Activated CD8-positive, alpha-beta memory T cell treated with anti-CD3 and anti-CD28 coated beads, Interleukin-2, amount 50 U/mL, for 4 hours (primary cell): ENCODE measurements at regions not wholly inside any gene's neighbourhood (a gene's known extent, or its start where the extent isn't known, plus 50 kb on each side); places are given as distances from the start of the nearest gene placed in this dataset.
"Not testable (repeated sequence)": the region's sequence is repeated elsewhere in the genome, so short reads cannot be mapped to it uniquely, and the experiment has no call there.

ENCODE experiments used
- DNase-seq: peaks from one replicate; pipeline ENCODE4 v3.0.0-alpha.2; 2020

DNA sequence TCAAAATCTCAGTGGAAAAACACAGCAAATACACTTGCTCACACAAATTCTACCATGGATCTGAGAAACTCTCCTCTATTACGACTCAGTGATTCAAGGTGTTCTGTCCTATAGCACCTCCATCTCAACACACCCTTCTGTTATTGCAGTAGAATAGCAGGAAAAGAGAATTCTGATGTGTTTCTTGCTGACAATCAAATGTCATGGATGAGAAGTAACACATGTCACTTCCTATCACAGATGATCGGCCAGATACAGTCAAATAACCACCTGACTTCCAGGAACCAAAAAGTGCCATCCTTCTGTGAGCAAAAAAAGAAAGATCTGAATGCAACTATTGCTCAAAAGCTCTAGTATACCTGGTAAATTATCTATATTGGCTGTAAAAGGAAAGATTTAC, 734.2 kb upstream of the GBE1 start:
- DNase-seq, result no peak

DNA sequence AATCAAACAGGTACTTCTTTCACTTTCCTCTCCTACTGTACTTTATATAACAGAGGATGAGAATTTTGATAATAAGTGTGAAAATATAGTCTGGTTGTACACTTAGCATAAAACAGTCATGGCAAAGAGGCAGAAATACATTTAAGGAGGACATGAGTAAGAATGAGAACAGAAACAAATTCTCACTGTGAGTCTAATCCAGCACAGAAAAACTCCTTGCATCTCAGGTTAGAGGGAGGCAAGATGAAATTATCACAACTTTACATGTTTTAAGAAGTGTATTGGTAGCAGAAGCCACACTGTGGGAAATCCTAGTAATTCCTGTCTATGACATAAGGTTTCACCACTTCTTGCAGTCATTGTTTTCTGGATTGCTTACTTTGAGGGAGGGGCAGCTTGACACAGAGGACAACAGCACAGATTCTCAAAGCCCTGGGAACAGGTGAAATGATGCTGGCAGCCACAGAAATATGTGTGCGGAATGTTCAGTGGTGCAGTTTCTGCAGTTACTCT, 733.6 kb upstream of the GBE1 start:
- DNase-seq, result no peak

DNA sequence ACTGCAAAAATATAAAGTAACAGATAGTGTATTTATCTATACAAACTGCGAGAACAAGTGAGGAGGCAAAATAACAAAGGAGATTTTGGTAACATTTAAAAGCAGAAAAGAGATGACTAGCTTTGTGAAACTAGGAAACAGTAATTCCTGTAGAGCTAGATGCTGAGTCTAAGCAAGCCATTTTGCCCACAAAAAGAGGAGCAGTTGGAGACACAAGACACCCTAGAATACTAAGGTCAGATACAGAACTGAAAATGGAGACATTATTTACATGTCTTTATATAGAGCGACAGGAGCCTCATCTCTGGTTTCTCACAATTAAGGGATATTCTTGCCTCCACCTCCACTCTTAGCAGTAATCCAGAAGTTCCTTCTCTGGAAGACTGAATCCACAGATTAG, 732.4 kb upstream of the GBE1 start:
- no peak for DNase-seq

DNA sequence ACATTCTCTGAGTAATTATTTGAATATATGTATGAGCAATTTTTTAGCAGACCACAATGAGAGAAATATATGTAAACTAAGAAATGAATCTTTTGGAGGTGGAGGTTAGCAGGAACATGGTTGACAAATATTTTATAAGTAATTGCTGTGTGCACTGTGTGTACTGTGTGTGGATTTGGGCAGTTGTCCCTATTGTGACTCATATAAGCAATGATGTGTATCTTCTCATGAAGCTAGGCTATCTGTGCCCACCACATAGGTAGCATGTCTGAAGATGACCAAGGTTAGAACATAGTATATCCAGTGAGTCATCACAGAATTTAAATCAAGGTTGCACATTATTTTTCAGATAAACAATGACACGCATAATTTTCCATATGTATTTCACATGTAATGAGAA, 713.9 kb upstream of the GBE1 start:
- DNase-seq, result no peak

DNA sequence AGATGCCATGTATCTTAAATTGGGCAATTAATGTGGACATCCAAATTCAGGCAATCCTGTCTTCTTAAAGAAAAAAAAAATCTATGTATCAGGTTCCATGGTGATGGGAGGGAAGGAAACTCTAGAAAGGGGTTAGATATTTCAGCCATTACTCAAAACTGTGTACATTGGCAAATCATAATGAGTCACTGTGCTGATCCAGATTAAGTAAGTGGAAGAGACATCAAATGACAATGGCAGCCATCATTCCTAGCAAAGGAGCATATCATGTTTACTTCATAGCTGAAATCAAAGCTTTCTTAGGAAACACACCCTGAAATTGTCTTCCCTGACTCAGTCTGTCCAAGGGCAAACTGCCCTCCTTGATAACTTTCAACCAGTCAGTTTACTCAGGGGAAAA, 713.3 kb upstream of the GBE1 start:
- DNase-seq, result no peak

DNA sequence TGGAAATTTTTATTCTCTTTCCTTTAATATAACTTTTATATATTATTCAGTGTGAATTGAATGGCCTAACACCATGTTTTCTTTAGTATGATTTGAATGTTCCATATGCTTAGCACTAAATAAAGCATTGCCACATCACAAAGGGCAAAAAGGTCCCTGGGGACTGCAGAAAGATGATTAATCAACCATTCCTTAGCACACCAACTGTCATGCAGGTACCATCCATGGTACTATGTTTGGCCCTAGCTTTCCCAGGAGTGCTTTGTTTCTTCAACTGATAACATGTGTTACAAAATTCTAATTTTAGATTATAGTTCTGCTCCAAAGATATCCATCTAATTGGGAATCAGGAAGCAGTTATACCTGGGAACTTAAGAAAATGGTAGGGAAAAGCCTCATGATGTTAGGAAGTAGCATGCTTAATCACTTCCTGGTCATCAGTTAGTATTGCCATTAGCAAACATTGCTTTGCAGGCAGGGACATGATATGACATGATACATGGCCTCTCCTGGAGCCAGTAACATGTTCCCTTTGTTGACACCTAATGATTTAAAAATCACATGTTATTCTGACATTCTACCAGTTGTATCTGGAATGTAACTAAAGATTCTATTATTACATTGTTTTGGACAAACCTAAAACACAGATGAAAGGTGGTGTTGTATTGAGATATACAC, 712.6 kb upstream of the GBE1 start:
- DNase-seq, result no peak

DNA sequence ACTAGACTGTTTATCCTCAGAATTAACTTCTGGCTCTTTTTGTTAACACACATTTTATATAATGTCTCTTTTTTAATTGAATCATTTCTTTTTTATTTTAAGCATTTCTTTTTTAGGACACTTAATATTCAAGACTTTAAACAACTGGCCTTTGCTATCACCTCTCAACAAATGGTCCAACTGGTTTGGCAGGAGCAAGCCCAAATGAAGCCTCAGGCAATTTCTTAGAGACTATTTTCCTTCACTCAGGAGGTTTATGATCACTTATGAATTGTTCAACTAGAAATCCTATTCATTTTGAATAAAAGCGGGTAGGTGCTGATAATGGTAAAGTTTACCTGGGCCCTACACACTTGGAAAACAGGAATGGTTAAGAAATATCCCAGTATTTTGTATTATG, 705.6 kb upstream of the GBE1 start:
- no peak for DNase-seq

DNA sequence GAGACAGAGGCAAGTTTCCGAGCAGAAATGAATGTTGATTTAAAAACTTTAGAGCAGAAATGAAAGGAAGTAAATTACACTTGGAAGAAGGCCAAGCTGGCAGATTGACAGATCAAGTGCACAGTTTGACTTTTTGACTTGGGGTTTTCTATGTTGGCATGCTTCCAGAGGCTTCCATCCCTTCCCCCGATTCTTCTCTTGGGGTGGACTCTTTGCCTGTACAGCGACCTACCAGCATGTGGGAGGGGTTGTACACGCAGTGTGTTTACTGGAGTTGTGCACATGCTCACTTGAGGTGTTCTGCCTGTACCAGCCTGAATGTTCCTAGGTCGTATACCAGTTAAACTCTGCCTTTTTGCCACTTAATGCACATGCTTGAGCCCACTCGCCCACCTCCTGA, 701.5 kb upstream of the GBE1 start:
- no peak for DNase-seq

DNA sequence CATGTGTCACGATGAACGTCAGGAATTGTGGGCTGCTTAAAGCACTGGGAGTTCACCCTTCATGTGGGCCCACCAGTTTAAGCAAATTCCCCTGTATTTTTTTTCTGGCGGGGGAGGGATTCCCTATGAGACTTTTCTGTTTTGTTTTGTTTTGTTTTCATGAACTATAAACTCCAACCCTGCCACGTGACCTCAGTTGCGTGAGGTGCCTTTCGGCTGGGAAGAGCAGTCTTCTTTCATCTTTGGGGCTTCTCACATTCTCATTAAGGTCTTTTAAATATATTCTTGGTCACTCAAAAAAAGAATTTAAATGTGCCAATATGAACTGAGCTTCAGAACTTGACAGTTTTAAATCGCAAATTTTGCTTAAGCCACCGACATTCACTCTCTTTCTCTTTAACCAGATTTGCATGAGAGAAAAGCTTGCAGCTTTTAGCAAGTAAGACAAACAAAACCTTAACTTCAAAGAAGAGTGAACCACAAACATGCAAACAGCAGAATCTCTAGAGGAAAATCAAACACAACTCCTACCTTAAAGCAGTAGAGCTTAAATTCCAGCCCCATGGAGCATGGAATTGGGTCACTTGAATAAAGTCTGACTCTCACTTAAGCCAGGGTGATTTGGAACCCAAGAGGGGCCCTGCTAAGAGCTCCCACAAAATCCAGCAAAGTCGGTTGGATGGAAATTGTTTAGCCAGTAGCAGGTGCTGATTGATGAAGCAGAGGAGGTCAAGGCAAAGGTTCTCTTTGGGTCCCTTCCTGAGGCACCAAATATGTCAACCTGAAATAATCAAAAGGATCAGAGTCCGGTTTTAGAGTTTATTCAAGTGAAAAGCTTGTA, 699.8 kb upstream of the GBE1 start:
- no peak for DNase-seq

DNA sequence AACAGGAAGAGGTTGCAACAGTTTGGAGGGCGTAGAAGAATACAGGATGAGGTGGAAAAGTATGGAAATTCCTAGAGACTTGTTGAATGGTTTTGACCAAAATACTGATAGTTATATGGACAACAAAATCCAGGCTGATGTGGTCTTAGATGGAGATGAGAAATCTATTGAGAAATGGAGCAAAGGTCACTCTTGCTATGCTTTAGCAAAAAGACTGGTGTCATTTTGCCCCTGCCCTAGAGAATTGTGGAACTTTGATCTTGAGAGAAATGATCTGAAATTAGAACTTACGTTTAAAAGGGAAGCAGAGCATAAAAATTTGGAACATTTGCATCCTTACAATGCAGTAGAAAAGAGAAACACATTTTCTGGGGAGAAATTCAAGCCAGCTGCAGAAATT, 686.9 kb upstream of the GBE1 start:
- DNase-seq, result no peak

DNA sequence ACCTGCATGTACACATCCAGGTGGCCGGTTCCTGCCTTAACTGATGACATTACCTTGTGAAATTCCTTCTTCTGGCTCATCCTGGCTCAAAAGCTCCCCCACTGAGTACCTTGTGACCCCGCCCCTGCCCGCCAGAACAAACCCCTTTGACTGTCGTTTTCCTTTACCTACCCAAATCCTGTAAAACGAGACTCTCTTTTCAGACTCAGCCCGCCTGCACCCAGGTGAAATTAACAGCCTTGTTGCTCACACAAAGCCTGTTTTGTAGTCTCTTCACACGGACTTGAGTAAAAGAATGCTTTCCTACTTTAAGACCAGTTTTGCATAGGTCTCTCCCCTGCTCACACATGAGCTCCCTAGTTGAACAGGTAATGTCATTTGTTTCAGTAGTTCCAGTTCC, 667.4 kb upstream of the GBE1 start:
- not testable (repeated sequence) for DNase-seq

DNA sequence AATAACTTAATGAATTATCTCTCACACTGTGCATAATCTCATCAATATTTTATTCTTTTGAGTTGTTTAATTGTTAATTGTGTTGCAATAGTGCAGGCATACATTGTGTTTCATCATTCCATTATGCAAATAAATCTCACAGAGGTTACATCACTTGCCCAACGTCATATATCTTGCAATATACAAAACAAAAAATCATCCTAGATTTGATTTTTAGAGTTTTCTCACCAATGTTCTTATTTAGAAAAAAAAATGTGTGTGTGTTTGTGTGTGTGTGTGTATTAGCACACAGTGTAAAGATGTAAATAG, 662.5 kb upstream of the GBE1 start:
- DNase-seq, result no peak

DNA sequence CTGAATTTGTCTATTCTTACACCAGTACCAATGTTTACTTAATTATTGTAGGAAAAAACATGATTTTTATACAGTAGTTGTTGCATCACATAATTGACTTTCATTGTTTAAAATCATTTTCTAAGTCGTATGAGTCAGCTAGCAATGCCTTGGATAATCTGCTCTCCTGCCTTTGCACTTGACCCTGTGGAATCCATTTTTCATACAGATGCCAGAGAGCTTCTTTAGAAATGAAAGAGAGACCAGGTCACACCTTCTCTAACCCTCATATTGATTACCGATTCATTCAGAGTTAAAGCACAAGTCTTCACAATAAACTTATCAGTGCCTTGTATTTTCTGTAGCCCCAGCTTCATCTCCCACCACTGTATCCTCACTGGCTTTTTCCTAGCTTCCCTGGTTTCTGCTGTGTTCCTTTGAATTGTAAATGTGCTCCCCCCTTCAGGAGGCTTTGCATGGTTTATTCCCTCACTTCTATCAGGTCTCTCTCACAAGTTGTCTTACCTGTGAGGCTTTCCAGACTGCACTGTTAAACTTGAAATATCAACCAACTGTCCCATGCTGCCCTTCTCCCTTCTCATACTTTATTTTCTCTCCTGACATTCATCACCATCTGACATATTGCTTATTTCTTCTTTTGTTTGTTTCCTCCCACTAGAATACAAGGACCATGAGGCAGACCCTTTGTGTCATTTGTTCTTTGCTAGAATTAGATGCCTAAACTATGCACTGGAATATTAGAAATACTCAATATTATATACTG, 662.0 kb upstream of the GBE1 start:
- DNase-seq, result no peak

DNA sequence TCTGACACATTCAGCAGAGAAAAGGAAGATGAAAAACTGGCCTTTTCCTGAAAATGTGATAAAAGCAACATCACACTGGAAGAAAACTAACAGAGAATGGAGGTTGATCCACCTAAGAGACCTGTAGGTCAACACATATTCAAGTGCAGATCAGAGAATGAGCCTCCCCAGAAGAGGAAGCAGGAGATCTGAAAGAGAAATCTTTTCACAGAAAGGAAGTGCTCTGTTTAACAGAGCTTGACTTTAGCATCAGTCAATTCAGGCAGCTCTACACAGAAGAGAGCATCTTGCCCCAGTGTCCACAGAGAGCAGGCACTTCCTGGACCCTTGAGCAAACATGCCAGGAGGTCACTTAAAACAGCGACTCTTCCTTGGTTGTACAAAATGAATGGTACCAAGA, 655.4 kb upstream of the GBE1 start:
- no peak for DNase-seq

DNA sequence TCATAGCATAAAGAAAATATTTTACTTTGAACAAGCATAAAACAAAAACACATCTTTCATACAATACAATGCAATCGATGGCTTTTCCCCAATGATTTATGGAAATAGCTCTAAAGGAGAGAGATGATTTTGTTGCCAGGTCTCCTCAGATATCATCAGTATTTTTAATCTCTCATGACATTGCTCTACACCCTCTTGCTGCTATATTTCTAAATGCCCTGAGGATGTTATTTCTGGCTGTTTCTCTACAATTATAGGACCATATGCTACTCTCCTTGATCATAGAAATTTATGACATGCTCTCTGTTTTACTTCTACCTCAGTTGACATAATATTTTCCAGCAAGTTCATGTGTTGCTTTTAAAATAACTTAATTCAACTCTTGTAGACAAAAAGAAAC, 654.9 kb upstream of the GBE1 start:
- DNase-seq, result no peak

DNA sequence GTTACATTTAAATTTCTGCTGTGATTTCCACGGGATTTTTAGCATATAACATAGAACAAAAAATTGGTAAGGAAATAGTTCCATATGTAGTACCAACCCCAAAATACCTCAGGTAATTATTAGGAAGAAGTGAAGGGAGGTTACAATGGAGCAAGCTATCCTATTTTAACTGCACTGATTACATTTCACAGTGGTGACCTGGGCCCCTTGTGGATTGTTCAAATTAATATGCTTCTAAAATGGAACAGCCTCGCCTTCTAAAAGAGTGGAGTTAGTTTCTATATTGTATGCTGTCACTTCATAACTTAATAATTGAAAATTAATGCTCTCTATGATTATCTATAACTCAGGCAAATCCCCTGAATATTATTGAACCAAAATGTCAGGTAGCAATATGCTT, 651.7 kb upstream of the GBE1 start:
- DNase-seq, result no peak

DNA sequence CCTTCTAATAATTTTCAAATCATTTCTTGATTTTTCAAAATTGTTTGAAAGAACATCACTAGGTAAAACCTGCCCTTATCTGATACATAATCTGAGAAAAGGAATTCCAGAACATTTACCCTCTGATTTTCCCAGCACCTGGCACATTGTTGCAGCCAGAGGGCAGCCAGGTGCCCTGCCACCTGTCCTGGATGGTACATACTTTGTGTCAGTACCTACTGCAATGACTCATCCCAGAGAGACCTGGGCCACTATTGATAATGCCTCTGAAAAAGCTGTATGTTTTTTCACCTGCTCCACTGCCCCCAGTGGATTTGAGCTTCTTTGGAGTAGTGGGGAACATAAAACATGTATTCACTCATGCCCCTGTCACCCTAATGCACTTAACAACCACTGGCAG, 648.9 kb upstream of the GBE1 start:
- no peak for DNase-seq

DNA sequence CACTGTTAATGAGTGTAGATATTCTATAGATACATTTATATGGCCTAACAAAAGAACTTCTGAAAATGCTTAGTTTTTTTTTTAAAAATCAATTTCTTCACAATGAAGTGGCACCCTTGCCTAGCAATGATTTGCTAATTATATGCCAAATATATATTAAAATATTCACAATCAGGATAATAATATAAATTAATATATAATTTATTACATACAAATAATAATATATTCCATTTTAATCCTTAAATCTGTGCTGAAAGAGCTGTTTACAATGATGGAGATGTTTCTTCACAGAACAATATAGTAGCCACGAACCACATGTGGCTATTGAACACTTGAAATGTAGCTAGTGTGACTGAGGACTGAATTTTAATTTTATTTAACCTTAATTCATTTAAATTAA, 648.4 kb upstream of the GBE1 start:
- DNase-seq, result no peak

DNA sequence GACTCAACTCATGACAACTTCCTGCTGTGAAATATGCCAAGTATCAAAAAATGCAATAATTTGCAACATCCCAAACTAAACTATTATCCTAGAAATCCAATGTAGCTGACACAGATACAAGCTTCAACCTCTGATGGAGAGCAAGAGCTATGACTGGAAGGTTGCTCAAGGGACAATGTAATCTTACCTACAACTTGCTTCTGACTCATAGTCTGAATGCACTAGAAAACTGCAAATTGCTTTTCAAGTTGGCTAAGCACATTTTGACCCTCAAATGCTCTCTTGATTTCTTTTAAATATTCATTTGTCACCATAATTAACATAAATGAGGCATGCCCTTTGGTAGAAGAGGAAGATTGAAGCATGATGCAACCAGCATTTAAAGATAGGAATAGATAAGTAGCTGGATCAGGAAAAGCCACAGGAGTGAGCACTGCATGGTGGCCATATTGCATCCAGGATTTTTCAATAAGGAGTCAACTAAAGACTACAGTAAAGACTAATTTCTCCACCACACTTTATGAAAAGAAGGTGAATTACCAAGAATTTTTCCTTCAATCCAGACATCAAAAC, 630.8 kb upstream of the GBE1 start:
- DNase-seq, result no peak

DNA sequence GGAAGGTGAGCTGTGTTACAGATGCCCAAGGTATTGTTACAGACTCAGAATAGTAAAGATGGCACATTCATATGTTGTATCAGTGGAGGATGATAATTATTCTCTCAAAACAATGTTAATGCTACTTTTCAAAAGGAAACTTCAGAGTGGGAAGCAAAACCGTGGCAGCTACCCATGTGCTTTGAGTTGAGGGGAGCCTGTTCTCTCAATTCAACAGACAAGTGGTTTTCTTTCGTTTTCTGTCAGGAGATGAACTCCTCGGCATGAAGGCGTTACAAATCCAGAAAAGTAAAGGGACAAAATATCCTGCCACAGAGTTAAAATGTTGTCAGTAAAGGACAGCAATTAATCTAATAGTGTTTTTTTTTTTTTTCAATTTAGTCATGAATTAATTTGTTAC, 629.4 kb upstream of the GBE1 start:
- DNase-seq, result no peak

DNA sequence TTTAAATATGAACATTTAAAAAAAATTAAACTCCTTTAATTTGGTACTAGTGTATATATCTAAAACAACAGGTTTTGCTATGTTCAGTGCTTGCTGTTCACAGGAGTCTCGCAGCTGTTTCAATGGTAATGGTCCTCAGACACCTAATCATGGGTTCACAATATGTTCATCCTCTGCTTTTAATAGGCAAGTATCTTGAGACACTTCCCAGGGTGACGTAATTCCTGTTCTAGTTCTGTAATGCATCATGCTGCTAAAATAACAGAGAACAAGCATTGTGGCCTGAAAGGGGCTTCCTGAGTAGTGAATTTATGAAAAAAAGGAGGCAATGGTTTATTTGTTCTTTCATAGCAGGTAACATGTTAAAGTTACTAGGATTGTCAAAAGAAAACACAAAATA, 625.2 kb upstream of the GBE1 start:
- no peak for DNase-seq

DNA sequence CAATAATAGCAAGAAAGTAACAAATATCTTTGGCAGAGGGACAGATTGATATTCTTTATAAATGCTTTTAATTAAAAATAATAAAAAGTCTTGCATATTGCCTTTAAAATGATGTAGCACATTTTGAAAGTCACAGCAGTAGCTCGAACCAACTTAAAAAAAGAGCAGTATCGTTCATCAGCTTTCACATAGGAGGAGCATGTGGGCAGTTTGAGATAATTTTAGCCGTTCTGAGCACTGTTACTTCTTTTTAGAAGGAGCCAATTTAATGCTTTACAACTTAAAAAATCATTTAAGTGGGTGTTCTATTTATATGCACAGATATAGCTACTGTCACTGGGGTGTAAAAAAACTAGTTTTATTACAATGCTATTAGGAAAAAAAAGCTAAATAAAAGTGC, 622.7 kb upstream of the GBE1 start:
- DNase-seq, result no peak

DNA sequence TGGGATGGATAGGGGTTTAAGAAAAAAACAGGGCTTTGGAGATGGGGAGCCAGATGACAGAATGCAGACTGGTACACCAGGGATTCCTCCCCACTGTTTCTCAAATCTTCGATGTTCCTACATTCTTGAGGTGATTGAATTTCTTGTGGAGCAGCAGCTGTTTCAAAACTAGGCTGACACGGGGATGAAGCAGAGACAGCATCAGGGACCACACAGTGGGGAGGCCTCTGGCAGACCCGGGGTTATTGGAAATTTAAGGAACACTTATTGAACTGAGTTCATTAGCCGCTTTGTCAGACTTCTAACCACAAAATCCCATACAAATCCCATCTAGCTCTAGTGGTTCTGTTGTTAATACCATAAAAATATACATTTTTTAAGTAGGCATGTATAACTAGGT, 621.4 kb upstream of the GBE1 start:
- DNase-seq, result no peak

DNA sequence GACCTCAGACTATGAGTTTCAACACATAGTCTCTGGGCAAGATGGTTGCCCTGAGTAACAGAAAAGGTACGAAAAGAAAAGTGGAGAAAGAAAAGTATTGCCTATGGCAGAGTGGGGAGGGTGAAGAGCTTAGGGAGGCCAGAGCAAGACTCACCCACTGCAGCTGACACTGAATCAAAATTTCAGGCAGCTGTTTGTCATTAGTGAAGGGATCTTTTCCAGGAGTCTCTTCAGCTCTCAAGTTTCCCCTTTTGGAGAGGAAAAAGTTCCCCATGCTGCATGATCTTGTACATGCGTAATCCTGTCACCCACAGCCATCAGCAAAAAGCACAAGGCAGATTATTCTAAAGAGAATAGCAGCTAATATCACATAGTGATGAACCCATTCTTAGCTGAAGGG, 616.9 kb upstream of the GBE1 start:
- no peak for DNase-seq
